Esophagus muscularis mucosa (tissue), 4 donors: ENCODE measurements at regions not wholly inside any gene's neighbourhood (a gene's known extent, or its start where the extent isn't known, plus 50 kb on each side); places are given as distances from the start of the nearest gene placed in this dataset.

Experiments used
- CTCF ChIP-seq, 3 experiments: fragments of 200-600 bp in 2 of 3; fragments of 450-650 bp in 1 of 3; sonication (generic) in 2 of 3; IDR thresholded peaks; one replicate each; pipeline ENCODE4 v1.5.1; 2017 to 2019; ENCODE audit warnings: antibody characterized with exemption in 3 of 3, mild to moderate bottlenecking in 2 of 3, moderate library complexity in 1 of 3
- EP300 ChIP-seq: sonication (generic); formaldehyde crosslinking; IDR thresholded peaks from one replicate; pipeline ENCODE4 v1.6.1; 2017; ENCODE audit warnings: antibody characterized with exemption
- POLR2A ChIP-seq: fragments of 450-650 bp; IDR thresholded peaks from one replicate; pipeline ENCODE4 v1.6.1; 2017; ENCODE audit warnings: antibody characterized with exemption, moderate library complexity, mild to moderate bottlenecking, low read depth
- POLR2AphosphoS5 ChIP-seq, 2 donors: sonication (generic); formaldehyde crosslinking; IDR thresholded peaks; one replicate each; pipeline ENCODE4 v1.6.1; 2017; ENCODE audit warnings: antibody characterized with exemption in 2 of 2

GRCh38 chr1:168474322-168474721, 69.5 kb downstream of the XCL2 start:
- TF ChIP-seq CTCF (IDR thresholded peaks at IDR 0.05): no peak
- TF ChIP-seq POLR2A: no peak
- no peak for TF ChIP-seq EP300
- TF ChIP-seq POLR2AphosphoS5 (IDR thresholded peaks at IDR 0.05): no peak
